H1 (cell line): ENCODE measurements at regions not wholly inside any gene's neighbourhood (a gene's known extent, or its start where the extent isn't known, plus 50 kb on each side); places are given as distances from the start of the nearest gene placed in this dataset.

Experiments used
- ATF3 ChIP-seq: IDR thresholded peaks from 2 replicates; pipeline ENCODE4 v1.6.1; 2011; ENCODE audit warnings: low read depth, mild to moderate bottlenecking, low read length; ENCODE audit not compliant: insufficient read depth
- BACH1 ChIP-seq: IDR thresholded peaks from 2 replicates; pipeline ENCODE4 v1.6.1; 2012; ENCODE audit warnings: low read length, improper control_type of control experiment
- CHD7 ChIP-seq: fragments of 300-600 bp; sonication (generic); IDR thresholded peaks from 2 replicates; pipeline ENCODE4 v1.7.1; 2012; ENCODE audit warnings: low read length, moderate library complexity, mild to moderate bottlenecking, inconsistent platforms; ENCODE audit not compliant: insufficient replicate concordance
- CTBP2 ChIP-seq: IDR thresholded peaks from 2 replicates; pipeline ENCODE4 v1.7.0; 2011; ENCODE audit warnings: borderline replicate concordance, mild to moderate bottlenecking, moderate library complexity, mixed read lengths, low read length; ENCODE audit not compliant: insufficient read depth, insufficient read length
- NANOG ChIP-seq: IDR thresholded peaks from 2 replicates; pipeline ENCODE4 v1.6.1; 2011; ENCODE audit warnings: low read length, low read depth, mild to moderate bottlenecking, inconsistent platforms; ENCODE audit not compliant: insufficient read depth, poor library complexity, severe bottlenecking
- POLR2A ChIP-seq, 2 experiments: IDR thresholded peaks; 1 replicate in 1 of 2; 2 replicates in 1 of 2; pipeline ENCODE4 v1.6.1; 2011; ENCODE audit warnings: low read depth in 2 of 2, low read length in 2 of 2, mild to moderate bottlenecking in 2 of 2; ENCODE audit errors: control extremely low read depth in 1 of 2
- POLR2AphosphoS5 ChIP-seq: IDR thresholded peaks from 2 replicates; pipeline ENCODE4 v1.6.1; 2011; ENCODE audit warnings: low read depth, low read length
- SUZ12 ChIP-seq: fragments of 200-600 bp; sonication (generic); IDR thresholded peaks from 2 replicates; pipeline ENCODE4 v1.6.1; 2012; ENCODE audit warnings: mild to moderate bottlenecking, inconsistent platforms, low read length, moderate library complexity, mixed read lengths
- ZNF274 ChIP-seq: IDR thresholded peaks from 2 replicates; pipeline ENCODE4 v1.7.0; 2012; ENCODE audit warnings: low read length, borderline replicate concordance; ENCODE audit errors: extremely low read depth

GRCh38 chr4:43103048-43103447, 210.5 kb downstream of the GRXCR1 start (continued):
- TF ChIP-seq CHD7 (no peak), BACH1 (no peak), NANOG (no peak), CTBP2 (no peak), POLR2AphosphoS5 (no peak), SUZ12 (no peak), ZNF274 (no peak), ATF3 (no peak), POLR2A (IDR thresholded peaks at IDR 0.05; ENCODE audit: control extremely low read depth in 1 of 2, low read depth in 2 of 2, low read length in 2 of 2) (no peak)
